NCI-H1694 treated with DMSO at 0.1 percent for 48 hours (cell line): ENCODE measurements at regions not wholly inside any gene's neighbourhood (a gene's known extent, or its start where the extent isn't known, plus 50 kb on each side); places are given as distances from the start of the nearest gene placed in this dataset.
"Not testable (repeated sequence)": the region's sequence is repeated elsewhere in the genome, so short reads cannot be mapped to it uniquely, and the experiment has no call there.

Experiments used
- DNase-seq: peaks from one replicate; lab custom pipeline; 2025; lab: John Stamatoyannopoulos, UW

- no peak for DNase-seq
Observed at GRCh38 chr10:90031776-90032175, 330.4 kb downstream of the KIF20B start.

DNA sequence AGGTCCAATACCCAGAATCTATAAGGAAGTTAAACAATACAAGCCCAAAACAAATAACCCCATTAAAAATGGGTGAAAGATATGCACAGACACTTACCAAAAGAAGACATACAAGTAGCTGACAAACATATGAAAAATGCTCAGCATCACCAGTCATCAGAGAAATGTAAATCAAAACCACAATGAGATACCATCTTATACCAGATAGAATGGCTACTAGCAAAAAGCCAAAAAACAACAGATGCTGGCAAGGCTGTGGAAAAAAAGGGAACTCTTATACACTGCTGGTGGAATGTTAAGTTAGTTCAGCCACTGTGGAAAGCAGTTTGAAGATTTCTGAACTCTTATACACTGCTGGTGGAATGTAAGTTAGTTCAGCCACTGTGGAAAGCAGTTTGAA, 331.1 kb downstream of the KIF20B start:
- DNase-seq, result no peak

DNA sequence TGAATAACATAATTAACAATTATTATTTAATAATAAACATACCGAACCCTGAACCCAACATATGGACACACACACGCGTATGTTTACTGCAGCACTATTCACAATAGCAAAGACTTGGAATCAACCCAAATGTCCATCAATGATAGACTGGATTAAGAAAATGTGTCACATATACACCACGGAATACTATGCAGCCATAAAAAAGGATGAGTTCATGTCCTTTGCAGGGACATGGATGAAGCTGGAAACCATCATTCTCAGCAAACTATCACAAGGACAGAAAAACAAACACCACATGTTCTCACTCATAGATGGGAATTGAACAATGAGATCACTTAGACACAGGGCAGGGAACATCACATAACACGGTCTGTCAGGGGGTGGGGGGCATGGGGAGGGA, 333.5 kb downstream of the KIF20B start:
- not testable (repeated sequence) for DNase-seq

DNA sequence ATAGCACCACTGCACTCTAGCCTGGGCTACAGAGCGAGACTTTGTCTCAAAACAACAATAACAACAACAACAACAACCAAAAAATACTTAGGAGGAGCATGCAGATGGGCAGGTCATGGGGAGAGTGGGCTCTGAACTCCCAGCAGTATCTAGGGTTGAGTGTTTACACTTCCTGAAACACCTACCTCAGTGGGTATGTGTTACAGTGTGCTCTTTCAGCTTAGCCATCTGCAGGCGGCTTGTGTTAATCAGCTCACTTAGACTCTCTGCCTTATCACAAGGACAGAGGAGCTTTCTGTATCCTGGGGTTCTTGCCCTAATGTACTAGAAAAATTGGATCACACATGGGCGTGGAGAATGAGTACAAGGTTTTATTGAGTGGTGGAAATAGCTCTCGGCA, 340.2 kb downstream of the KIF20B start:
- no peak for DNase-seq

DNA sequence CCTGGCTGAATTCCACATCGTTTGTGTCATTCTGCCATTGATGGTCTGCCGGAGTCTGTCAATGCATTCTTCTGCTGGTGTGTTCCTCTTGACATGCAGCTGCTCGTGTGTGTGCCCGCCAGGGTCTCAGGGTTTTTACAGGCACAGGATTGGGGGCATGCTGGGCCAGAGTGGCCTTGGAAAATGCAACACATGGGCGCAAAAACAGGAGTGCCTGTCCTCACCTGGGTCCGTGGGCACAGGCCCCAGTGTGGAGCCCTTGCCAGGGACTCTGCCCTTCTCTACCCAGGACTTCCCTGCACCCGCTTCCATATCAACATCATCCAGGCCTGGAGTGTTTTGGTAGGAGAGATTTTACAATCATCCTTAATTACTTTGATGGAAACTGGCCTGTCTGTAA, 340.7 kb downstream of the KIF20B start:
- DNase-seq, result no peak

DNA sequence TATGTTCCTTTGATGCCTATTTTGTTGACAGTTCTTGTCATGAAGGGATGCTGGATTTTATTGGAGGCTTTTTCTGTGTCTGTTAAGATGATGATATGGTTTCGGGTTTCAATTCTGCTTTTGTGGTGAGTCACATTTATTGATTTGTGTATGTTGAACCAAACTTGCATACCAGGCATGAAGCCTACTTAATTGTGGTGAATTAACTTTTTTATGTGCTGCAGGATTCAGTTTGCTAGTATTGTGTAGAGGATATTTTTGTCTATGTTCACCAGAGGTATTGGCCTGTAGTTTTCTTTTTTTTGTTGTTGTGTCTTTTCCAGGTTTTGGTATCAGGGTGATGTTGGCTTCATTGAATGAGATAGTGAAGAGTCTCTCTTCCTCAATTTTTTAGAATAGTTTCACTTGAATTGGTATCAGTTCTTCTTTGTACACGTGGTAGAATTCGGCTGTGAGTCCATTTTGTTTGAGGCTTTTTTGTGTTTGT, 345.9 kb downstream of the KIF20B start:
- no peak for DNase-seq

DNA sequence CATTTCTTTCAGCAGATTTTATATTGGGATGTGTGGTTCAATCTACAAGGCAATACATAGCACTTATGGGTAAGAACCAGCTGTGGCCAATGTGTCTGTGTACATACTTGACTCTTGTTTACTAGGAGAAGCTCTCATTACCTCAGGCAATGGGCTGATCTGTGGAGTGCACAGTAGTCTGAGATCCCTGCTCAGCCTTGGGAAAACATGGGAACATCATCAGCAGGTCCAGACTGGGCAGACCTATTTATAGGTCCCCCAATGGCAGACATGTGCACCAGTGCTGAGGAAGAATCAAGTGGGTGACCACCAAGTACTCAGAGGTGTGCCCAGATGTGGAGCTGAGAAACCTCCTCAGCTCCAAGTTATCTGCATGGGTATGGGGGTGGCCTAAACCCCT, 349.7 kb downstream of the KIF20B start:
- DNase-seq, result no peak

DNA sequence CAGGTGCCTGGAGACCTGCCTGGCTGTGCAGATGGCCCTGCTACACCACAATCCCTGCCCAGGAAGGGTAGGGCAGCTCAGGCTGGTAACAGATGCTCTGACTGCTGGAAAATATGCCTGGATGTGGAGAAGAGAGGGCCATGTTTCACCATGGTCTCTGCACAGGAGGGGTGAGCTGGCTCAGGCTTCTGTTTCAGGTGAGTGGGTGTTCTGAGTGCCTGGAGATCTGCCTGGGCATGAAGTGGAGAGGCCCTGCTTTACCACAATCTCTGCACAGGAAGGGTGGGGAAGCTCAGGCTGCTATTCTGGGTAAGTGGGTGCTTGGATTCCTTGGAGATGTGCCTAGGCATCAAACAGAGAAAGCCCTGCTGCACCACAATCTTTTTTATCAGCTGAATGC, 350.1 kb downstream of the KIF20B start:
- no peak for DNase-seq

DNA sequence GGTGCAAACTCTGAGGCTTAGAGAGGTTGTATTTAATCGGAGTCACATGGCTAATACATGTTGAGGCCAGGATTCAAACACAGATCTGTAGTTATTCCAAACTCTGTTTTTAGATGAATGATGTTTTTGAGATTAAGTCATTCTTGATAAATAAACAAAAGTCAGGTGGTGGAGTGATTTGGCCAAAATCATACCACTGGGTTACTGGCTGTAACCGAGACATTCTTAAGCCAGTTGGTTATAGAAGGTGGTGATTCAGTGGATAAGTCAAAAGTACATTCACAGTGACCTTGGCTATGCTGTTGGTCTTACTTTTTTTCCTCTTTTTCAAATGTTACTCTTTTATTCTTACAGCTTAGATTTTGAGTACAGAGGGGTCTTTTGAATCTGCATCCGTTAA, 361.4 kb downstream of the KIF20B start:
- DNase-seq, result no peak

GRCh38 chr10:90064295-90064694, 362.9 kb downstream of the KIF20B start:
- DNase-seq, result no peak

GRCh38 chr10:90066435-90066834, 365.0 kb downstream of the KIF20B start:
- no peak for DNase-seq

DNA sequence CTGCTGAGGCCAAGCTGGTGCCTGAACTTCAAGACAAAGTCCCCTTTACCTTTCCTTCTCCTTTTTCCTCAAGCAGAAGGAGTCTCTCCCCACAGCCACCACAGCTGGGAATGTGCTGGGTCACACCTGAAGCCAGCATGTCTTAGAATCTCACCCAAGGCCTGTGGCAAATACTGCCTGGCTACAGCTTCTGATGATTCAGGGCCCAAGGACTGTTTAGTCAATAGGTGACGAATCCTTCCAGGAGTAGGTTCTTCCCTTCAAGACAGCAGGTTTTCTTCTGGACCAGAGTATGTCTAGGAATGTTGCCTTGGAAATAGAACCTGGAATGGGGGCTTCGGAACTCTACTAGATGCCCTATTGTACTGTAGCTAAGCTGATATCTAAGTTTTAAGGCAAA, 374.6 kb downstream of the KIF20B start:
- no peak for DNase-seq

- no peak for DNase-seq
Observed at GRCh38 chr10:90079819-90080218, 378.4 kb downstream of the KIF20B start.

GRCh38 chr10:90086606-90087190, 385.3 kb downstream of the KIF20B start:
- DNase-seq, result not testable (repeated sequence)

DNA sequence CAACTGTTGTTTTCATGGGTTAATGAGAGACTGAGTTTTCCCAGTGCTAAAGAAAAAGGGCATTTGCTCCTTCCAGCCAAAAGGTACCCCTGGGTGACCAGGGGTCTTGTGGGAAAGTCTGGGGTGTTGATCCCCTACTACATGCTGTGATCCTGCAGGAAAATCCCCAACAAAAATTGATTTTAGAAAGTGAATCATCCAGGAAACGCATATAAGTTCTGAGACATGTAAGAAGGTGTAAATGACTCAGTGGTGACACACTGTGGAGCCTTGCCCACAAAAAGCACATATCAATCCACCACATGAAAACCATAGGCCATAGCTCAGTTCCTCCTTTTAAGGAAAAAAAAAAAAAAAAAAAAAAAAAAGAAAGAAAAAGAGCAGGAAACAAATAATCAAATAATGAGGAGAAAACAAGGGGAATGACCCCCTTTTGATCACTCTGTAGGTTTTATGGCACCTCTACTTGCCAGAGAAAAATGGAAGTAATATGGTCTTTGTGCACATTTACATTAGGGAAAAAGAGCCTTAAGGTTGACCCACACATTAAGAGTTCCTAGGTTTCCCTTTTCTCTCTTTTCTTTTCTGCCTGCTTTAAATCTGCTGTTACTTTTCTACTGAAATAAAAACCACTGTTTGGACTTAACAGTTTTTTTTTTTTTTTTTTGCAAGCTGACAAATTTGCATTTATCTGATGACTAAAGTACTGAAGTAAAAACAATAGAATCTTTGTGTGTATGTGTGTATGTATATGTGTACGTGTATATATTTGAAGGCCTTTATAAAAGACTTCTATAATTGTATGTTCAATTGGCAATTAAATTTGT, 386.0 kb downstream of the KIF20B start:
- no peak for DNase-seq

DNA sequence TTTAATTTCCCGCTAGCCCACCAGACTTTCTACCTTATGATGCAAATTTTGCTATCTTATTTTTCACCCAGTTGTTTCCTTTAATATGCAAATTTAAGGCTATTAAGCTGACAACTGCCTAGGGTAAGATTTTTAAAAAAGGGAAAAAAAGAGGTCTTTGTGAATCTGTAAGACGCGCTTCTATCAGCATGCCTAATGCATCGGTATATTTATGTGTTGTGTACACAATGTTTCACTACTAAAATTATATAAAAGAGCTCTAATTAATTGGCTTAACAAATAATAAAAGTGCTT, 386.6 kb downstream of the KIF20B start:
- DNase-seq, result no peak

DNA sequence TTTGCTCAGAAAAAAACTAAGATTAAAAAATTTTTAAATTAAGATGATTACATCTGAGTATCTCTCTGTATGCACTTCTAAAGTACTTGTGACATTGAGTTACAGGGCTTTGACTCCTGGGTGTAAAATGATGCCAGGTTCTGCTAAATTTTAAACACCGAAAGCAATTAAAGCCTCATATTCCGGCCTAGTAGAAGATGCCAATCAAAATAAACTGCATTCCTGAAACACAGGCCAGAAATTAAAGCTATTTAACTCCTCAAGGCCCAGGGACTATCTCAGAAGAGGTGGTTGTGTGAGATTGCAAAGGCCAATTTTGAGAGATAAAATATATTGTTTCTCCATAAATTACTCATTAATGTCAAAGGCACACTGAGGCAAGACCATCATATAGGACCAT, 388.3 kb downstream of the KIF20B start:
- no peak for DNase-seq

GRCh38 chr10:90096196-90096595, 394.8 kb downstream of the KIF20B start:
- DNase-seq, result no peak

GRCh38 chr10:90107581-90107980, 406.2 kb downstream of the KIF20B start:
- not testable (repeated sequence) for DNase-seq

DNA sequence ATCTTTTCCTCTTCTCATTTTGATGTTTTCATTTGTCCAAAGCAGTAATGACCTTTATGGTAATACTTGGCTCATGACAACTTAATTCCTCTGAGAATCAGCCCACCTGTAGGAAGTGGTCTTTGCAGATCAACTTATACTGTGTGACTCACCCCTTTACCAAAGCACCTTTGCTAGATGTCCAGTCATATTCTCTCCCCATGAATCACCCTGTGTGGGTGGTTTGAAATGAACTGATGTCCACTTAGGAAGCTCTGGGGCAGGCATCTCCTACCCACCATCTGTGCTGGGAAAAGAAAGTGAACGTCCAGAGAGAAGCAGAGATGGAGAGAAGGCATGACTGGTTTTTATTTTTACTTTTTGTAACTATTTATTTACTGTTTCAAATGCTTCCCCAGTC, 410.3 kb downstream of the KIF20B start:
- no peak for DNase-seq

DNA sequence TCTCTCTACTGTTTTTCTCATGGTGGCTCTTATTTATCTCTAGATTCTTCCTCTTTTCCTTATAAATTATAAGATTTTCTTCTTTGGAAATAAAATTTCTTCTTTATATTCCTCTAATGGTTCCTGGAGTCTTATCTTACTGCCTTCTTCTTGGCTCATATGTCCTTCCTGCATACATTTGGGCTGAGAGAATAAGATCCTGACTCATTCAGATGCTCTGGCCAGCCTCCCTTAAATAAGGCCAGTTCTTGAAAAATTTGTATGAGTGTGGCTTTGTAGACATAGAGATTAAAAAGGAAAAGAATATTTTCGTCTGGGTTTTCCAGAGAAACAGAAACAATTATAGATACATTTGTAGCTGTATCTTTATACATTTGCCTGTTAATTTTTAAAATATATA, 411.3 kb downstream of the KIF20B start:
- DNase-seq, result no peak

DNA sequence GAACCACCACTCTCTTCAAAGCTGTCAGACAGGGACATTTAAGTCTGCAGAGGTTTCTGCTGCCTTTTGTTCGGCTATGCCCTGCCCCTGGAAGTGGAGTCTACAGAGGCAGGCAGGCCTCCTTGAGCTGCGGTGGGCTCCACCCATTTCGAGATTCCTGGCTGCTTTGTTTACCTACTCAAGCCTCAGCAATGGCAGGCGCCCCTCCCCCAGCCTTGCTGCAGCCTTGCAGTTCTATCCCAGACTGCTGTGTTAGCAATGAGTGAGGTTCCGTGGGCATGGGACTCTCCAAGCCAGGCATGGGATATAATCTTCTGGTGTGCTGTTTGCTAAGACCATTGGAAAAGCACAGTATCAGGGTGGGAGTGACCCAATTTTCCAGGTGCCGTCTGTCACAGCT, 417.2 kb downstream of the KIF20B start:
- DNase-seq, result not testable (repeated sequence)

GRCh38 chr10:90119631-90120280, 418.4 kb downstream of the KIF20B start:
- not testable (repeated sequence) for DNase-seq
